HTR-8/SVneo (cell line): ENCODE measurements at regions not wholly inside any gene's neighbourhood (a gene's known extent, or its start where the extent isn't known, plus 50 kb on each side); places are given as distances from the start of the nearest gene placed in this dataset.

ENCODE experiments used
- DNase-seq: peaks from one replicate; pipeline ENCODE4 v3.0.0; 2011; ENCODE audit warnings: low spot score, mixed read lengths; ENCODE audit not compliant: insufficient read length
- FAIRE-seq: peaks from 2 replicates; lab custom pipeline; 2011; peaks lifted over from hg19 to GRCh38; lab: Jason Lieb, UNC

DNA sequence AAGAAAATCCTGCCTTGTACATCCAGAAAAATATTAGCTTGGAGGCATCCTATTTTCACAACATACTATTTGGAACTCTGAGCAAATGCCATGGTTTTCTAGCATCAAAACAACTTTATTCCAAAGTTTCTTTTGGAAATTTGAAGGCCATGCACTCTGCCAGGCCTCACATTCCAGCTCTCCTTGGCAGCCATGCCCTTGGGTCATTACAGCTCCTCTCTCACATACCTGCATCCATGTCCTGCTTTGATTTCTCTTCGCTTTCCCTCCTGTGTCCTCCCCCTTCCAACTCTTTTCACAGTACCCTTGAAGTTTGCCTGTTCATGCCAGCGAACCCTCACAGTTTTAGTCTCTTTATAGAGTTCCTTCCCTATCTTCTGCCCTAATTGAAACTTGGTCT is 70.9 kb upstream of the TPRG1 start:
- FAIRE-seq = no peak
- DNase-seq = no peak

DNA sequence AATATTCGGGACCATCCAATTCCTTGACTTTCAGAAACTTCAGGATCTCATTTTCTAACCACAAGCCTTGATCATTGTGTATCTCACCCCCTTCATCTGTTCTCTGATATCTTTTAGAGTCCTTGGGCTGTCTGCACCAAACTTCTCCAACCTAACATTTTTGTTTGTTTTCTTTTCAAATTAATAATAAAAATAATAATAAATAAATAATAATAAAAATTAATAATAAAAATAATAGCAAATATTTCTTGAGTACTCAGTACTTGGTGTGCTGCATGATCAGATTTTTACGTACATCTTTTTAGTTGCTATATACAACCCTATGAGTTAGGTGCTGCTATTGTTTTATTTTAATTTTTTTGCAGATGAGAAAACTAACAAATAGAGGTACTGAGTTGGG is 70.2 kb upstream of the TPRG1 start:
- DNase-seq = no peak
- no peak for FAIRE-seq

DNA sequence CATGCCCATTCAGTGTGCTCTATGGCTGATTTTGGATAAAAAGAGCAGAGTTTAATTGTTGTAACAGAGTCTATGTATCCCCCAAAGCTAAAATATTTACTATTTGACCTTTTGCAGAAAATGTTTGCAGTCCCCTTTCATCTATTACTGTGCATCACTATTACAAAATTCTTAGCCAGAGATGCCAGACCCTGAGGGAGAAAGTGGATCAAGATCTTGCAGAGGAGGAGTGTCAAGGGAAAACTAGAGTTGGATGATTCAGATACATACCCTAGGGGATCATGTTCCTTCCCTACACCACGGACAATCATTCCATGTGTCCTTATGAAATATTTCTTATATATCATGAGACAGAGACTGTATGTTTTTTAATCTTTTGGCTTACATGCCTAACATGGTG is 68.6 kb upstream of the TPRG1 start:
- no peak for FAIRE-seq
- no peak for DNase-seq

DNA sequence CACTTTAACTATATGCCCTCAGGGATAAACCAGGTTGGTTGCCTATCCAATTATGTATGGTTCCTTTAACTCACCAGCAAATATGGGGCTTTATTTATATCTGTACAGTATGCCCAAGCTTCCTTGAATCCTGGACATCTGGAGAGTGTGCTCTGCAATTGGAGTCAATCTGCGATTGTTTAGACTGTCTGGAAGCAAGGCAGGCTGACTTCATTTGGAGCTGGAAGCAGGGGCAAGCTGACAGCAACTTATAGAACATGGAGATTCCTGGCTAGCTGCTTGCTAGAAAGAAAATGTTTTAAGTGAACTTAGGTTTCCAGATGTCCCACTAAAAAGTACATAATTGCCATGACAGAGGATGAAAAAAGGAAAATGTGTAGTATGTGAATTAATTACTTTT is 63.7 kb upstream of the TPRG1 start:
- FAIRE-seq (no peak), DNase-seq (no peak)

DNA sequence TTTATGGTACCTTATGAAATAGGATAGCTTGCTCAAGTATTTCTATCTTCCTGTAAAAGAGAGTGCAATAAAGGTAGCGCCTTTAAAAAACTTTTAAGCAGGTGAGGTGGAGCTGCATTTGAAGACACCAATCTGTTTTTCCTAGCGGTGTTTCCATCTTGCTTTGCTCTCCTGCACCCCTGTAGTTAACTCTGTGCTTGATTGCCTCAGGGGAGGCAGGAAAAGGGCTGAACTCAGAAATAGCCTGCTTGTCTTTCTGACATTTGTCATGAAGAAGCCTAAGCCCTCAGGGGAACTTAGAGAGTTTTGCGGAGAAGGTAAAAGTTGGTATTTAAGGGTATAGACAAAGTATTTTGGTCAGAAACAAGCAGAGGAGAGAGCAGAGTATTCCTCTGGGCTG is 63.0 kb upstream of the TPRG1 start:
- FAIRE-seq (no peak), DNase-seq (no peak)

DNA sequence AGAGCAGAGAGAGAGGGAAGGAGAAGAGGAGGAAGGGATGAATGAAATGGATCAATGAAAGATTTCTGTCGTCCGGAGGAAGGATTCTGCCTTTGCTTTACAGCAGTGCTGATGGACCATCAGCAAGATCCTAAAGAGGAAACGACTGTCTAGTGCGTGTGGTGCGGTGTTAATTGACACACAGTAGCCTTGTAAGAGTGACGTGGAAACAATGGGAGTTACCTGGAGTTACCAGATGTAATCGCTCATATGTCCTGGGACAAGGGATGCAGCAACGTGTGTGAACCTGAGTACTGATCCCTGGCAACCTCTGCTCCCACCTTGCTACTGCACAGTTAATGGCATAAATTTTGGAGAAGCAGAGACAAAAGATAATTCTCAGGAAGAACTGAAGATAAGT is 62.6 kb upstream of the TPRG1 start:
- no peak for FAIRE-seq

DNA sequence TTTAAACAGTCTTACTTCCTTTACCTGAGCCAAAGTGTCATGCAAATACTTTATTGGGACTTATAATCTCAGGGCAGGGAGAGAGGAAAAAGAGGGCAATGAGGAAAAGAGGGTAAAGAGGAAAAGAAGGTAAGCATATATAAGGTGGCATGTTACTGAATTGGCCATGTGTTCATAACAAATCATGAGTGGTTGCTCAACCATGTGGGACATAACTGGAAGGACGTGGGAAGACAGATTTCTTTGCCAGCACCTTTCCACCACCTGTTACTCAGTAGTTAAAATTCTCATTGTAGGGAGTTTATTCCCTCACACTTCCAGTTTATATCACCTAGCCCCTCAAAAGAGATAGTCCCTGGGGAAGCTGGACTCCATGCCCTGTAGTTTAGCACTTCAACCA is 54.7 kb upstream of the TPRG1 start:
- DNase-seq (no peak), FAIRE-seq (no peak)

More for the DNA sequence above, 62.6 kb upstream of the TPRG1 start:
- DNase-seq = no peak

DNA sequence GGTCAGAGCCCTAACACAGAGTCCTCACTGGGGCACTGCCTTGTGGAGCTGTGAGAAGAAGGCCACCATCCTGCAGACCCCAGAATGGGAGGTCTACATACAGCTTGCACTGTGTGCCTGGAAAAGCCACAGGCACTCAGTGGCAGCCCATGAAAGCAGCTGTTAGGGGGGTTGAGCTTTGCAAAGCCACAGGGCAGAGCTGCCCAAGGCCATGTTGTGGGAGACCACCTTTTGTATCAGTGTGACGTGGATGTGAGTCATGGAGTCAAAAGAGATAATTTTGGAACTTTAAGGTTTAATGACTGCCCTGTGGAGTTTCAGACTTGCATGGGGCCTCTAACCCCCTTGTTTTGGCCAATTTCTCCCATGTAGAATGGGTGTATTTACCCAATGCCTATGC is 52.9 kb upstream of the TPRG1 start:
- DNase-seq = no peak
- FAIRE-seq = no peak

DNA sequence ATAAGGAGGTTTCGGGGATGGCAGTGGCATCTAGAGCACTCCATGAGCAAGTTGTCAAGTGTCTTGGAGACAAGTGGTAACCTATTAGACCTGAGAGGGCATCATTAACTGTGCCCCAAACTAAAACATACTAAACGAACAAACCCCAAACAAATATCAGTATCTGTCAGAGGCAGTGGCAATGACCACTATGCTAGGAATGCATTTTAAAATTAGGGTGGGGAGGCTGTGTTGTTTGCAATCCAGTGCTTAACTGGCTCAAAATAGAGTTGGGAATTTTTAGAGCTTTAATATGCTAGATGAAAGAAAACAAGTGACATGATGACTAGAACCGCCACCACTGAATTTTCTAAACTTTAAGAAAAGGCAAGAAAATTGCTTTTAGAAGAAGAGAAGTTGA is 51.8 kb upstream of the TPRG1 start:
- DNase-seq = no peak
- no peak for FAIRE-seq

DNA sequence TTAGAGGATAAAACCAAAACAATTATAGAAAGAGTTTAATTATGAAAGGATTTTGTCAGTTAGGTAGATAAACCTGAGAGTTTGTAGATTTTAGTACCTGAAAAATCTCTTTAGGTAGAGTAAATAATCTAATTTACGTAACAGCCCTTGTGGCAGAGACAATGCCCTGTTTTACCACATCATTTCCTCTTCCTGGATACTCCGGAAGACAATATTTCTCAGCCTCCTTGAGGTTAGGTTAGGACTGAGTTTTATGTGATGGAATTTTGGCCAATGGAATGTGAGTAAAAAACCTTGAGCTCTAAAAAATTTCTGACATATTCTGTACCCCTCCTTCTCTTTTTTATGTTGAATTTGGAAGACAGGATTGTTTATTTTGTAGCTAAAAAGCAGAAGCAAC is 50.7 kb upstream of the TPRG1 start:
- FAIRE-seq = no peak

More for the DNA sequence above, 50.7 kb upstream of the TPRG1 start:
- no peak for DNase-seq
